HEK293T (cell line): ENCODE measurements at regions not wholly inside any gene's neighbourhood (a gene's known extent, or its start where the extent isn't known, plus 50 kb on each side); places are given as distances from the start of the nearest gene placed in this dataset.

Experiments
- CTCF ChIA-PET: fragments of 350-600 bp; formaldehyde crosslinking; extraction: SDS; loops from one replicate; lab custom pipeline; 2021; ENCODE audit warnings: antibody characterized with exemption, inconsistent platforms; lab: Yijun Ruan, JAX
- POLR2A ChIA-PET: fragments of 350-600 bp; formaldehyde crosslinking; extraction: SDS; loops from one replicate; lab custom pipeline; 2020; ENCODE audit warnings: antibody characterized with exemption, inconsistent platforms; lab: Yijun Ruan, JAX
- DNase-seq: peaks from one replicate; pipeline ENCODE4 v3.0.0; 2012; ENCODE audit warnings: mixed read lengths; ENCODE audit errors: extremely low spot score
- ARNT ChIP-seq: fragments of 450-650 bp; IDR thresholded peaks from 2 replicates; pipeline ENCODE4 v1.6.1; 2017; ENCODE audit warnings: mild to moderate bottlenecking
- BHLHE40 ChIP-seq: fragments of 450-650 bp; IDR thresholded peaks from 2 replicates; pipeline ENCODE4 v1.6.1; 2016; ENCODE audit warnings: mild to moderate bottlenecking, moderate library complexity, borderline replicate concordance
- CTBP1 ChIP-seq: fragments of 450-650 bp; IDR thresholded peaks from 2 replicates; pipeline ENCODE4 v1.6.1; 2016; ENCODE audit warnings: borderline replicate concordance
- ELF4 ChIP-seq: fragments of 450-650 bp; IDR thresholded peaks from 2 replicates; pipeline ENCODE4 v1.6.1; 2017; ENCODE audit warnings: antibody characterized with exemption
- FOXA1 ChIP-seq: fragments of 450-650 bp; IDR thresholded peaks from 2 replicates; pipeline ENCODE4 v1.6.1; 2016; ENCODE audit warnings: mild to moderate bottlenecking
- FOXK2 ChIP-seq: fragments of 450-650 bp; IDR thresholded peaks from 2 replicates; pipeline ENCODE4 v1.6.1; 2016; ENCODE audit warnings: mild to moderate bottlenecking
- FOXM1 ChIP-seq: fragments of 450-650 bp; IDR thresholded peaks from 2 replicates; pipeline ENCODE4 v1.6.1; 2017; ENCODE audit warnings: mild to moderate bottlenecking, borderline replicate concordance
- HDGF ChIP-seq: fragments of 450-650 bp; IDR thresholded peaks from 2 replicates; pipeline ENCODE4 v1.6.1; 2017; ENCODE audit warnings: antibody characterized with exemption, borderline replicate concordance
- L3MBTL2 ChIP-seq: fragments of 450-650 bp; conservative IDR thresholded peaks from 2 replicates; pipeline ENCODE4 v1.6.1; 2016; ENCODE audit warnings: mild to moderate bottlenecking
- LEF1 ChIP-seq: fragments of 450-650 bp; IDR thresholded peaks from 2 replicates; pipeline ENCODE4 v1.6.1; 2017; ENCODE audit warnings: mild to moderate bottlenecking, borderline replicate concordance
- NFRKB ChIP-seq: fragments of 450-650 bp; IDR thresholded peaks from 2 replicates; pipeline ENCODE4 v1.6.1; 2016; ENCODE audit warnings: mild to moderate bottlenecking, moderate library complexity
- SP1 ChIP-seq: fragments of 450-650 bp; IDR thresholded peaks from 2 replicates; pipeline ENCODE4 v1.6.1; 2017
- SUZ12 ChIP-seq: fragments of 450-650 bp; IDR thresholded peaks from 2 replicates; pipeline ENCODE4 v1.6.1; 2016; ENCODE audit warnings: mild to moderate bottlenecking
- TARDBP ChIP-seq: fragments of 450-650 bp; IDR thresholded peaks from 2 replicates; pipeline ENCODE4 v1.6.1; 2016
- ZNF384 ChIP-seq: fragments of 450-650 bp; IDR thresholded peaks from 2 replicates; pipeline ENCODE4 v1.6.1; 2016
- TF ChIP-seq, protein P1 (sequence below): fragments of 450-650 bp; IDR thresholded peaks from 2 replicates; pipeline ENCODE4 v1.6.1; 2016

DNA sequence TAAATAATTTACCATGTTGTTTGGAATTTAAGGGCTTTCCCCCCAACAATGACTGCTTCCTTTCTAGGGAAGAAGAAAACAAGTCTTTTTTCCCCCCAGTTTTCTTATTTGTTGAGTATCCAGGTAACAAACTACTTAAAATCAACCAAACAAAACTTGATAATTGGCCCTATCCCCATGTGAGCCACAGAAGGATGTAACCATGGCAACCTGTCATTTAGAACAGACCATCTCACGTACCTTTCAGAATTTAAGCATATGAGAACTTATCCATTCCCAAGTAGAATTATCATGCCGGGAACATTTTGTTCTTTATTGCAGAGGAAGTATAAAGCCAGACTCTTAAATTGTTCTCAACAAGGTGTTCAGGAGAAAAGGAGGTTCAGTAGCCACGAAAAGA is 392.3 kb downstream of the CETN3 start:
- DNase-seq, result no peak
- TF ChIP-seq NFRKB, result no peak
- TF ChIP-seq LEF1, result no peak
- TF ChIP-seq, protein P1, sequence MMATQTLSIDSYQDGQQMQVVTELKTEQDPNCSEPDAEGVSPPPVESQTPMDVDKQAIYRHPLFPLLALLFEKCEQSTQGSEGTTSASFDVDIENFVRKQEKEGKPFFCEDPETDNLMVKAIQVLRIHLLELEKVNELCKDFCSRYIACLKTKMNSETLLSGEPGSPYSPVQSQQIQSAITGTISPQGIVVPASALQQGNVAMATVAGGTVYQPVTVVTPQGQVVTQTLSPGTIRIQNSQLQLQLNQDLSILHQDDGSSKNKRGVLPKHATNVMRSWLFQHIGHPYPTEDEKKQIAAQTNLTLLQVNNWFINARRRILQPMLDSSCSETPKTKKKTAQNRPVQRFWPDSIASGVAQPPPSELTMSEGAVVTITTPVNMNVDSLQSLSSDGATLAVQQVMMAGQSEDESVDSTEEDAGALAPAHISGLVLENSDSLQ, result no peak
- no peak for TF ChIP-seq CTBP1
- ChIA-PET CTCF (no interaction called here), POLR2A (no interaction called here)

DNA sequence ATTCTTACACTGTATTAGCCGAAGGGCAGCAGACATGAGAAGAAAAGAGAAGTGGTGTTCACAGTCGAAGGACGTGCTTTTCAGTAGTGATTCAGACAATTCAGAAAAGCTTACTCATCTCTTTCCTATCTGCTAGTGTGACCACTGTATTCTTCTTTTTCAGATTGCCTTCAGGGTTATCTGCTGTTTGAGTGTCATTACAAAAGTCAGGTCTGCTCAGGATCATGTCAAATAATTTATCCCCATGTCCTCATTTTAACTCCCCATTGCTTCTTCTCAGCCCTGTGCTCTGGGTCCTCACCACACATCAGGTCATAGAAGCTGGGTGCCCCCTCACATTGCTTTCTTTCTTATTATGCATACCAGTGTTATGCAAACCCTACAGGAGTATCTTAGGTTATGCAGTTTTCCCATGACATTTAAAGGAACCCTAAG is 394.0 kb downstream of the CETN3 start:
- DNase-seq, result no peak
- TF ChIP-seq FOXM1 (no peak), LEF1 (no peak), FOXA1 (no peak), ELF4 (no peak), BHLHE40 (no peak), SUZ12 (no peak), L3MBTL2 (no peak), TARDBP (no peak), FOXK2 (no peak), HDGF (no peak), CTBP1 (no peak), SP1 (no peak), NFRKB (no peak), ZNF384 (no peak), ARNT (no peak)
- TF ChIP-seq, protein P1, result no peak
- CTCF ChIA-PET, result interaction anchor here (0.7 kb wide), 1 partner anchor 50 kb away, joined by 3 read pairs; no protein-coding TSS in a partner anchor
- POLR2A ChIA-PET, result no interaction called here

DNA sequence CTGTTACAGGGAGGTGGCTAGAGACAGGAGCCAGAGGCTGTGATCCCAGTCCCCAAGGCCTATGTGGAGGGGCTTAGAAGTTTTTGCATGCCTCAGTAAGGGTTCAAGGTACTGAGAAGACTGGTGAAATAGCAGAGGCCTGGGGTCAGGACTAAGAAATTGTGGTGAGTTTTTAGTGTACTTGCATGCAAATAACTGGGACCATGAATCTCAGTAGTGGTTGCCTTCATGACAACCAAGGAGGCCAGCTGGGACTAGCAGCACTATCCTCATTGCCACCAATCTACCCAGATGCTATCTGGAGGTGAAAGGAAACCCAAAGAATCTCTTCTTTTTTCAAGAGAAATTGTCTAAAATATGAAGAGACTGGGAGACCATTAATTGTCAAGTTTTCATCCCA is 395.1 kb downstream of the CETN3 start:
- no peak for DNase-seq
- CTCF ChIA-PET, result no interaction called here

DNA sequence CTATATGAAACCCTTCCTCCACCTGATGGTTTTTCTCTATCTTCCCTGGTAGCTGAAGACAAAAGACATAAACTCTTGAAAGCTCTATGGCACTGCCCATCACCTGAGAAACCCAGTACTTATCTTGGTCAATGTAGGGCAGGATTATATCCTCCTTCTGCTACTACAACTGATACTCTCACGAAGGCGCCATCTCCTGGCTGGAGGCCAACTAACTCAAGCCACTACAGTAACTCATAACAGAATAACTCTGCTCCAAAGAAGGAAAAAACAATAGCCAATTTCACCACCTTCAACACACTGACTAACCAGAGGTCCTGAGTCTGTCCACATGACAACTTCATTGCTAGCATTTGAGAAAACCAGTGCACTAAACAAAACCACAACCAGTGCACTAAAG is 409.2 kb downstream of the CETN3 start:
- ChIA-PET CTCF (no interaction called here), POLR2A (no interaction called here)
- no peak for DNase-seq
- TF ChIP-seq BHLHE40, result no peak
- no peak for TF ChIP-seq ELF4
- TF ChIP-seq FOXA1, result no peak
- no peak for TF ChIP-seq LEF1
- TF ChIP-seq ARNT, result no peak
- TF ChIP-seq, protein P1, result no peak
- TF ChIP-seq HDGF, result no peak
- TF ChIP-seq FOXK2, result no peak
- TF ChIP-seq CTBP1, result no peak
- TF ChIP-seq FOXM1, result no peak
- TF ChIP-seq TARDBP, result no peak
- no peak for TF ChIP-seq NFRKB

More for the DNA sequence above, 395.1 kb downstream of the CETN3 start:
- POLR2A ChIA-PET, result no interaction called here
- no peak for TF ChIP-seq HDGF
- TF ChIP-seq FOXM1, result no peak
- no peak for TF ChIP-seq FOXK2
- TF ChIP-seq ZNF384, result no peak
- no peak for TF ChIP-seq ELF4
- TF ChIP-seq, protein P1, result no peak
- no peak for TF ChIP-seq CTBP1
- TF ChIP-seq BHLHE40, result no peak
- no peak for TF ChIP-seq TARDBP
- TF ChIP-seq FOXA1, result no peak
- no peak for TF ChIP-seq ARNT
- TF ChIP-seq SP1, result no peak
- TF ChIP-seq NFRKB, result no peak
- TF ChIP-seq LEF1, result no peak

DNA sequence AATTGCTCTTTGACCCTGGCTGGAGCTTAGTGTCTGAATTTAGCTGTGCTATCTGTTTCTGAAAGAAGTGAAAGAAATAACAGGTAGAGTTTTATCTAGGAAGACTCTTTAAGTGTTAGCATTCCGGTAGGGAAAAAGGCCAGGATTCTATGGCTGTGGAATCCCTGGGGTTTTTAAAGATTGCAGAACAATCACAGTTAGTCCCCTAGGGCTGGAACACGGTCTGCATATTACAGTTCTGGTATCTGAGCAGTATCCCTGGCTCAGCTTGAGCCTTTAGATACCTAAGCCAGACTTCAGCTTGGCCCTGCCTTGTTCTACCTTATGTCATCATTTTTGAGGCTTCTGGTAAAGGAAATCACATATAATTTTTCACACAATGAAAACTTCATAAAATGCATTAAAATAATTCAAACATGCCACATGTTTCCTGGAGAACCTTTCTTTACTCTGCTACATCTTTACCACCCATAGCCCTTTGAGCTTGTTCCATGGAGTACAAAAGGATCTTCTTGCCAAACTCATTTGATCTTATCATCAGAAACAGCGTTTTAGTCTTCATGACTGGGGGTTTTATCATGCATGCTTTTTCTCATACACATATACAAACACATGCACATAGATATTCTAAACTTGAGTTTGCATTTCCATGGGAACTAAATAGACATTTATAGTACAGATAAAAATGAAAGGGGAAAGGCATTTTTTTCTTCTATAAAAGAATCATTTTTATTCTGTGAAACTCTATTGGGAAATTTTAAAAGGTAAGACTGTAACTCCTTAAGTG is 410.8 kb downstream of the CETN3 start:
- CTCF ChIA-PET, result no interaction called here
- DNase-seq, result no peak
- TF ChIP-seq BHLHE40, result no peak
- POLR2A ChIA-PET, result no interaction called here

DNA sequence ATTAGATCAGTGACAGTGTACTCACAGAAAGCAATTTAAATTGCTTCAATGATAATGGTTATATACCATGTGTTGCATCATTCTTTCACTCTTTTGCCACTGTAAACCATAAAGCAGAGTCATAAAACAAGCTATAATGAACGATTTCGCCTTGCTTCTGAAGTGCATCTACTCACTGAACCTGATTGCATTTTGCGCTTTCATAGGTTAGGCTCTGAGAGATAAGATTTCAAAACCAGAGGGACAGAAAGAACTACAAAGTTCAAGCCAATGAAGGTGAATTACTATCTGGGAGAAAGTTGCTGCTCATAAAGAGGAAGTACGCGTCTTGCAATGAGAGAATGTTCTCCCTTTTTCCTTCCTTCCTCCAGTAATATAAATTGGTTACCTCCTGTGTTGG is 412.7 kb downstream of the CETN3 start:
- no peak for TF ChIP-seq HDGF
- TF ChIP-seq NFRKB, result no peak
- TF ChIP-seq CTBP1, result no peak
- TF ChIP-seq FOXK2, result no peak
- TF ChIP-seq ELF4, result no peak
- TF ChIP-seq SUZ12, result no peak
- no peak for TF ChIP-seq LEF1
- no peak for TF ChIP-seq FOXM1
- TF ChIP-seq FOXA1, result no peak
- no peak for TF ChIP-seq TARDBP
- no peak for TF ChIP-seq ZNF384
- TF ChIP-seq SP1, result no peak
- TF ChIP-seq BHLHE40, result no peak
- TF ChIP-seq L3MBTL2, result no peak
- TF ChIP-seq ARNT, result no peak
- TF ChIP-seq, protein P1, result no peak
- DNase-seq, result no peak
- ChIA-PET CTCF (interaction anchor here (1.0 kb wide), 1 partner anchor 10 kb away, joined by 4 read pairs; no protein-coding TSS in a partner anchor), POLR2A (no interaction called here)
